Peyer's patch (tissue), 4 donors: ENCODE measurements at regions not wholly inside any gene's neighbourhood (a gene's known extent, or its start where the extent isn't known, plus 50 kb on each side); places are given as distances from the start of the nearest gene placed in this dataset.

Experiments
- DNase-seq, 3 donors: peaks; one replicate each; pipeline ENCODE4 v3.0.0-alpha.2; 2017 to 2019
- H3K27ac ChIP-seq, 4 donors: fragments of 200-600 bp; sonication (generic); one replicate each; pipeline ENCODE4 v1.5.1; 2016 to 2019
- H3K27me3 ChIP-seq, 2 donors: fragments of 200-600 bp; sonication (generic); one replicate each; pipeline ENCODE4 v1.5.1; 2019
- H3K36me3 ChIP-seq, 3 donors: fragments of 200-600 bp; sonication (generic); one replicate each; pipeline ENCODE4 v1.5.1; 2016 to 2019
- H3K4me1 ChIP-seq, 4 donors: fragments of 200-600 bp; sonication (generic); one replicate each; pipeline ENCODE4 v1.5.1; 2016 to 2019
- H3K4me3 ChIP-seq, 4 donors: fragments of 200-600 bp; sonication (generic); 1 replicate in 3 of 4; 2 replicates in 1 of 4; pipeline ENCODE4 v1.5.1; 2016 to 2019; ENCODE audit warnings: mild to moderate bottlenecking in 1 of 4
- H3K9me3 ChIP-seq, 4 donors: fragments of 200-600 bp; sonication (generic); one replicate each; pipeline ENCODE4 v1.5.1; 2016 to 2019; ENCODE audit warnings: mild to moderate bottlenecking in 1 of 4
- CTCF ChIP-seq, 6 experiments: fragments of 450-650 bp in 4 of 6; fragments of 200-600 bp in 2 of 6; sonication (generic) in 1 of 6; IDR thresholded peaks; one replicate each; pipeline ENCODE4 v1.5.1; 2017 to 2019; ENCODE audit warnings: antibody characterized with exemption in 6 of 6, mild to moderate bottlenecking in 3 of 6, moderate library complexity in 1 of 6
- POLR2A ChIP-seq, 2 donors: fragments of 450-650 bp; IDR thresholded peaks; one replicate each; pipeline ENCODE4 v1.5.1; 2017; ENCODE audit warnings: antibody characterized with exemption in 2 of 2, mild to moderate bottlenecking in 2 of 2, moderate library complexity in 2 of 2

DNA sequence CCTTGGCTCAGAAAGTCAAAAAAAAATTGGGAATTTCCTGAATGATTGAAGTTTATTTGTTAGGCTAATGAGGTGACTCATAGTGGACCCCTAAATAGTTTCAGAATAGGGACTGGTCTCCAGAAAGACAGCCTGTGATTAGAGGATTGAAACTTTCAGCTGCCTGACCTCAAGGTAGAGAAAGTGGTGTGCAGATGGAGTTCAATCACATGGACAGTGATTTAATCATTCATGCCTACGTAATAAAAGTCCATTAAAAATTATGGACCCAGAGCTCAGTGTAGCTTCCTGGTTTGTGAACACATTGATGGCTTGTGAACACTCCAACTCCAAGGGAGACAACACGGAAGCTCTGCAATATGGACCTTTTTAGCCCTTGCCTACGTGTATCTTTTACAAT, 533.2 kb upstream of the PCDH9 start:
- Histone ChIP-seq H3K9me3 (no peaks in the 10 kb centered on the region), H3K4me1 (no peaks in the 10 kb centered on the region), H3K27ac (no peak overlapping the region), H3K4me3 (no peak overlapping the region), H3K36me3 (no peaks in the 10 kb centered on the region), H3K27me3 (no peaks in the 10 kb centered on the region)
- DNase-seq: no peak
- TF ChIP-seq POLR2A (IDR thresholded peaks at IDR 0.05) (no peak), CTCF (IDR thresholded peaks at IDR 0.05) (no peak)

DNA sequence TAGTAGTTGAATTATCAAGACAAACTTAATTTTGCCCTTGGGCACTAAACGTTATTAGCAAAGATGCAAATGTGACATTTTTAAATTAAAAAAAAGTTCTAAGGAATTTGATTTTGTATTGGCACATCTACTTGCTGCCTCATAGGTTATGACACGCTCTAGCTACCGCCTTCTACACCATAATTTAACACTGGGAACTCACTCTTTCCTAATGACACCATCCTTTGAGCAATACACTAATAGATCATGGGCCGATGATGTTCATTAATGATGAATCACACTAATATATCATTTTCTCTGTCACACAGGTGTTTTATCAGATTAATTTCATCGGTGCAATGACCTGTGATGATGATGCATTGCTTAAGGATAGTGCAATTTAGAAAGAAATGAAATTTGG, 528.8 kb upstream of the PCDH9 start:
- no peak for DNase-seq
- no peaks in the 10 kb centered on the region for H3K4me1 ChIP-seq
- no peak overlapping the region for H3K4me3 ChIP-seq
- H3K27me3 ChIP-seq: no peaks in the 10 kb centered on the region
- no peaks in the 10 kb centered on the region for H3K9me3 ChIP-seq
- H3K27ac ChIP-seq: no peak overlapping the region
- H3K36me3 ChIP-seq: no peaks in the 10 kb centered on the region
- no peak for TF ChIP-seq CTCF (IDR thresholded peaks at IDR 0.05)
- no peak for TF ChIP-seq POLR2A (IDR thresholded peaks at IDR 0.05)

GRCh38 chr13:67754012-67754411, 523.9 kb upstream of the PCDH9 start:
- Histone ChIP-seq H3K36me3 (no peaks in the 10 kb centered on the region), H3K4me3 (no peak overlapping the region), H3K27me3 (no peaks in the 10 kb centered on the region), H3K27ac (no peak overlapping the region), H3K9me3 (no peaks in the 10 kb centered on the region), H3K4me1 (no peaks in the 10 kb centered on the region)
- no peak for DNase-seq
- TF ChIP-seq POLR2A (IDR thresholded peaks at IDR 0.05) (no peak), CTCF (IDR thresholded peaks at IDR 0.05) (no peak)

DNA sequence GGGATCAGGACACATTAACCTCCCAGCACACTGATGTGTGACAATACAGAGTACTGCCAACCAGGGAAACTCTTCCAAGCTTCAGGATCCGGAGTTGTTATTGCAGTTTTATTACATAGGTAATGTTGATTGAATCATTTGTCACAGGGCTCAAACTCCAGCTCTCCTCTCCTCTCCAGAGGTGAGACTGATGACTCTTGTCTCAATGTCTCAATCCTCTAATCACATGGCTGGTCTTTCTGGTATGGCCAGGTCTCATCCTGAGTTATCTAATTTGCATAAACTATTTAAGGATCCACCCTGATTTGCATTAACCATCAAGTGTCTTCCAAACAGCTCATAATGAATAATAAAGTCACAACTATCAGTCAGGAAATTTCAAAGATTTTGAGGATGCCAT, 522.6 kb upstream of the PCDH9 start:
- Histone ChIP-seq H3K27ac (no peak overlapping the region), H3K4me3 (no peak overlapping the region), H3K4me1 (no peaks in the 10 kb centered on the region), H3K27me3 (no peaks in the 10 kb centered on the region), H3K9me3 (no peaks in the 10 kb centered on the region), H3K36me3 (no peaks in the 10 kb centered on the region)
- DNase-seq: no peak
- TF ChIP-seq POLR2A (IDR thresholded peaks at IDR 0.05) (no peak), CTCF (IDR thresholded peaks at IDR 0.05) (no peak)

DNA sequence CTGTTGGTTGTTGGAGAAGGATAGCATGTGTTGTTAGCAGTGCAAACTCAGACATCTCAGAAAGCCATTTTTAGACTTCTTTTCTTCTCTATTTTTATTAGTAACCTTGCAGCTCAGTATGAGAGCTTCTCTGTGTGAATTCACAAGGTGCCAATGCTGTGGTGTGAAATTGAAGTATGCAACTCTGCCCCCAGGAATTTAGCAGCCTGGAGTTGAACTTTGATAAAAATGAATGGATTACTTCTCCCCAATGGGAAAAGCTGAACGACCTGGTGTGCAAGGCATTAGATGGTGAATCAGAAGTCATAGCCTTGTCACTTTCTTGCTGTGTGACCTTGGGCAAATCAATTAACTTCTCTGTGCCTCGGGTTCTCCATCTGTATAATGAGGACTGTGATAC, 512.3 kb upstream of the PCDH9 start:
- Histone ChIP-seq H3K27ac (no peak overlapping the region), H3K27me3 (no peaks in the 10 kb centered on the region)

More for the DNA sequence above, 512.3 kb upstream of the PCDH9 start:
- H3K4me3 ChIP-seq: no peak overlapping the region
- no peaks in the 10 kb centered on the region for H3K9me3 ChIP-seq
- DNase-seq: no peak
- no peaks in the 10 kb centered on the region for H3K36me3 ChIP-seq
- H3K4me1 ChIP-seq: no peaks in the 10 kb centered on the region
- no peak for TF ChIP-seq POLR2A (IDR thresholded peaks at IDR 0.05)
- no peak for TF ChIP-seq CTCF (IDR thresholded peaks at IDR 0.05)
